Left lobe of liver (tissue), 2 donors: ENCODE measurements at regions not wholly inside any gene's neighbourhood (a gene's known extent, or its start where the extent isn't known, plus 50 kb on each side); places are given as distances from the start of the nearest gene placed in this dataset.

Experiments used
- ATAC-seq: fragments of 200-7000 bp; cut with Tn5 transposase; one replicate; pipeline ENCODE4 v1.9.1; 2020; ENCODE audit warnings: mild to moderate bottlenecking, moderate library complexity
- DNase-seq: peaks from one replicate; pipeline ENCODE4 v3.0.0-alpha.2; 2020; ENCODE audit warnings: low spot score
- donor health status: DM: no; HTN: no; CAD: no; lungs with moderate emphysema.
- donor health status: DM: no; HTN: yes; CAD: no.

DNA sequence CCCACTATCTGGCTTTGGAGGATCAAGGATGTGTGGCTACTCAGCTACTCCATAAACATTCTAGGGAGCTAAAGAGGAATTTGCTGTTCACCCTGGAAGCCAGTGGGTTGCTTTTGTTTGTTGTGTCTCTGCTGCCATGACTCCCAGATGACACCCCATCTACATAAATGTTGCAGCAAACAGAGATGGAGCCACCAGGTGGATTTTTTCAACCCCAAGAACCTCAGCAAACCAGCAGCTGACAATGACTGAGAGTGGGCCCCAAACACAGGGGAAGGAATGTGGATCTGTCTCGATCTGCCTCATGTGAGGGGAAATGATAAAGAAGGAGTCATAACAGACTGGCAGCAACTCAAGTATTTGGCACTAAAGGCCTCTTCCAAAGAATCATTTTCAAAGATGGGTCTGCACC is 132.7 kb upstream of the TNC start:
- no peak for ATAC-seq
- no peak for DNase-seq

- no peak for ATAC-seq
- no peak for DNase-seq
Measured at GRCh38 chr9:115254287-115255180, 136.6 kb upstream of the TNC start.

- ATAC-seq (no peak), DNase-seq (no peak)
Measured at GRCh38 chr9:115261656-115262081, 143.7 kb upstream of the TNC start.

DNA sequence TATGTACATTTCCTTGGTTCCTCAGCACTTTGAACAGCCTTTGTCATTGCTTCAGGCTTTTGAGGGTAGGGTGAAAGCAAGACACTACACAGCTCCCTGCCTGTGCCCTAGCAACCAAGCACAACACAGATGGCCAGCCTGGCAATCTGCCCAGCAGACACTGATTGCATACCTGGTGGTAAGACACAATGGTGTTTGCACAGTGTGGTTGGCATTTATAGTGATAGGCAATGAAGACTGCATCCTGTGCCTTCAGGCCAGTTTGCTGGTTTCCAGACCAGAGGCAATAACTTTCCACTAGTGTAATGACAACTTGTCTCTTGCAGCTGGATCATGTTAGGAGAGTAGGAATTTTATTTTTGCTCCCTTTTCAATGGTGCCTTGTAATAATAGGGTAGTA is 144.5 kb upstream of the TNC start:
- peak; percentile 36 for ATAC-seq
- DNase-seq: peak; percentile 47

- no peak for ATAC-seq
Measured at GRCh38 chr9:115262952-115263351, 145.0 kb upstream of the TNC start.

DNA sequence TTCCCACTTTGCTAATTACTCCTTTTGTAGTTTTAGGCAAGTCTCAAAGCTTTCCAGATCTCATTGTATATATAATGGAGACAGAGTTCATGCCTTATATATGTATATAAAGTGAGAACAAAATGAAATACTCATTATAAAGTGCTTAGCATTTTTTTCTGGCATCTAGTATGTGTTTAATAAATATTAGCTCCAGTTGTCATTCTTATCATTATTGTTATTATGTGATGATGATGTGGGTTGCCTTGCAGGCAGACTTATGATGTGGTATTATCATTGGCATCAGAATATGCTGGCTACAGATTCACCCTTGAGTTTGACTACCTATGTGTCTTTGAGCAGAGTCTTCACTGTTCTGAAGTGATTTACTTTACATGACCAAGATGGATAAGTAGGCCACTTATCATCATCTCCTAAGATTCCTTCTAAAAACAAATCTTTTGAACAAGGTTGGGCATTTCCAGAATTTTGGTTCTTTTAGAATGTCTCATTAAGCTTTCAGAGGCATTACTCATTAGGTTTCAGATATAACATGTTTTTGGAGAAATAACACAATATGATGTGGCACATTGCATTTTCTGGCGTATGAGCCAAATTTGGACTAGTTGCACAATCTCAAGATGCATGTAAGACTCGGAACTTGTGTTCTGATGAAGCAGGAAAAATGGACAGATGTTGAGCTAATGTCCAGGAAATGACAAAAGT is 145.6 kb upstream of the TNC start:
- ATAC-seq (no peak), DNase-seq (no peak)

More at GRCh38 chr9:115262952-115263351, 145.0 kb upstream of the TNC start:
- no peak for DNase-seq

GRCh38 chr9:115264313-115264712 is 146.4 kb upstream of the TNC start:
- ATAC-seq (no peak), DNase-seq (no peak)

DNA sequence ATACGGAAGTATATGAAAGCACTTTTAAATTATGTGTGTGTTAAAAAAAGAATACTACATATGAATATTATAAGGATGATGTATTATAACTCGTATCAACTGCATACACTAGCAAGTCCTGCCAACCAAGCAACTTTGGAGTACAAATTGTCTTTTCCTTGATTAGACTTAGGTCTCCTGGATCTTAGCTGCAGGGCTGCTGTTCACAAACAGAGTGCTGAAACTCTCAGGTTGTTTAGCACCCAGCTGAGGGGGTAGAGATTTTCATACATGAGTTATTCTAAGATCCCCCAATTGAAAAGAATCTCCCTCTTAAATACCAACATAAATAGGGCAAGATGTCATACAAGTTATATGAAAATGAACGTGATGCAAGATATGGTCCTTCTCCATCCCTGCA is 149.8 kb upstream of the TNC start:
- DNase-seq: no peak
- ATAC-seq: no peak

DNA sequence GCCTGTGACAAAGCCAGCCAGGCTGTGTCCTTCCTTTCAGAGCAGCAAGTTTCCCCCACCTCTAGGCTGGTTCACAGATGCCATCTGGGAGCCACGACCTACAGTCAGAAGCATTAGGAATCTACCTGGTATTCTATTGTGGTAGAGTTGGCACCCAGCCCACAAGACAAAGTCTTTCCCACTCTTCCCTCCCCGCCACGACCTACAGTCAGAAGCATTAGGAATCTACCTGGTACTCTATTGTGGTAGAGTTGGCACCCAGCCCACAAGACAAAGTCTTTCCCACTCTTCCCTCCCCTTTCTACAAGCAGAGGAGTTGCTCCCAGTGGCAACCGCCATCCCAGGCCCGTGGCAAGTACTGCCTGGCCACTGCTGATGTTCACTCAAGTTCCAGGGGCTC is 157.8 kb upstream of the TNC start:
- no peak for ATAC-seq
- DNase-seq: no peak

- ATAC-seq (no peak), DNase-seq (no peak)
Measured at GRCh38 chr9:115276621-115277020, 158.7 kb upstream of the TNC start.

DNA sequence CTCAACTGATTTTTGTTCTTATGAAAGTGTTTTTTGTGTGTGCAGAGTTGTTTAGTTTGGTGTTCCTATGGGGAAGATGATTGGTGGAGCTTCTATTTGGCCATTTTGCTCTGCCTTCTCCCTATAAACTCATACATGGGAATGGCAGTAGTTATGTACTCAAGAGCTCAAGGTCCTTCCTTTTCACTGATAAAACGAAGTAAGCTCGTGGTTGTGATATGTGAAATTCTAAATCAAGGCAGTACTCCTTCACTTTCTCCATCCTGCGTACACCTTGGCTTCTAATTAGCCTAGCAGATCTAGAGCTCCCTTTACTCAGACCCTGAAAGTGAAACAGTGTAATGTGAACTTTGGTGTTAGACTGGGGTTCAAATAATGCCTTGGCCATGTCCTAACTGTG is 159.3 kb upstream of the TNC start:
- ATAC-seq (no peak), DNase-seq (no peak)

GRCh38 chr9:115278326-115279035 is 160.5 kb upstream of the TNC start:
- DNase-seq: no peak
- no peak for ATAC-seq

GRCh38 chr9:115283395-115283794 is 165.4 kb upstream of the TNC start:
- ATAC-seq: no peak
- DNase-seq: no peak

DNA sequence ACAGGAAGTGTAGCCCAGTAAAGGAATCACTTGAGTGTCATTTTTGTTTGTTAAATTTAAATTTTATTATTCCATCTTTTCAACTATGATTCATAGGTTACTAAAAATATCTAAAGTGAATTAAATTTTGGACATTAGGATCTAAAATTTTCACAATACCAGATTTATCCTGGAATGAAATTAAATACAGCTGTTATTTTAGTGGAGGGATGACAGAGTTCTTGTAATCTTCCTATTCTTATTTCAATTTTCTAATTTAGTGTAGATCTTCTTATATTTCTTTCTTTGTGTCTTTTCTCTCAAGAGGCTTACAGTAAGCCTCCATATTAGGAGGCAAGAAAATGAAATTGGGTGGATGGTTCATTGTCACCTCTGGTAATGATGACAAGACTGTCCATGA is 167.9 kb upstream of the TNC start:
- DNase-seq (no peak), ATAC-seq (no peak)

DNA sequence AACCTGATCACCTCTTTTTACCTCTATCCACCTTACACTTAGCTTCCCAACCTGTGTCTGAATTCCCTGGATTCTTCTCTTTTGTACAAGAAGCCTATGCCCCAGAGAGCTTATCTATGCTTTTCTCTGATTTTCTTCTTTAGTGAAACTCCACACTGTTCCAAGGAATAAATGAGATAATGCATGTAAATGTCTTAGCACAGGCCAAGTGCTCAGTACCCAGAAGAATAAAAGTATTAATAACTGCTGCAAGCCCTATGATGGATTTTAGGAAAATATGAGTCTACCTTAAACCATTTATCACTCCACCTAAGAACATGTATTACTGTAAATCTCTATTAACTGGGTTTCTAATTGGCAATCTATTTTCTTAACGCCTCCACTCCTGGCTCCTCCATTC is 168.5 kb upstream of the TNC start:
- no peak for ATAC-seq
- DNase-seq: no peak

GRCh38 chr9:115289757-115290208 is 171.8 kb upstream of the TNC start:
- no peak for DNase-seq
- ATAC-seq: no peak

DNA sequence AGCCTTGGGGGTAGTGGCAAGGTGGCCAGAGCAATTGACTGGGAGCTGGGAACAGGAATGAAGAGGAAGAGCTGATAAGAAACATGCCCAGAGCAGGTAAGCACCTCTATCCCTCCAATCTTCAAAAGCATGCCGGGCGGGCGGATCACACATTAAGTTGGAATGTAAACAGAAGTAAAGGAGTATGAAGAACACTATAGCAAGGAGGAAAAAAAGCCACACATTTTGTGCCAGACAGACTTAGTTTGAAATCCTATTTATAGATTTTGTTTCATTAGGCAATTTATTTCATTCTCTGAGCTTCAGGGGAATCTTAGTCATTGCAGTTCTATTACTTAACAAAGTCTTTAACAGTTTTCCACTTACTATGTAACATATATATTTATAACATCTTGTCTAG is 173.9 kb upstream of the TNC start:
- DNase-seq (no peak), ATAC-seq (no peak)

DNA sequence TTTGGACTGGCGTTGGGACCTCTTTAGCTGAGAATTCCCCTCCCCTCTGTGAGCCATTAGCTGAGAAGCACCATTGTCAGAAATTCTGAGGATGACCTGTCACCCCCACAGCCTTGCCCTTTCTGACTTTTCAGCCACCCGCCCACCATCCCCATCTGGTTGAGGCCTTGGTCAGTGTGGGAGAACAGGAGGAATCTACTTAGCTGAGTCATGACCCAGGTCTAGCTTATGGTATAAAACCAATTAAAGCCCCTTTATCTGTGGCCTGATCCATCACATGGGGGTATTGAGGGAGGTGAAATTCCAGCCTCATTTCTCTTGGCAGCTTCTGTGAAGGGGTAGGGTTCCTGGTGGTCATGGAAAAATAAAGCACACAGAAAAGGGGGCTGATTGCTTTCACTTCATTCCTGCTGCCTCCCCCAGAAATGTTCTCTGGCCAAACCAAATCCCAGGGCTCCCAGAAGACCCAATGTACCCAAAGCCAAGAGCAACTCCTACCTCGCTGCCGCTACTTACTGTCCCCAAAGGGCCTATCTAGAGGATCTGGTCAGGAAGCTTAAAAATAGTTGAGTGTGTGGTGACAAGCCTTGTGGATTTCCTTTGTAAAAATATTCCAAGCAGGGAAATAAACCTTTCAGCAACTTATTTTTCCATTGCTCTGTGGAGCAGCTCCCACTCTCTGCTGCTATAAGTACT is 174.8 kb upstream of the TNC start:
- DNase-seq (no peak), ATAC-seq (no peak)

DNA sequence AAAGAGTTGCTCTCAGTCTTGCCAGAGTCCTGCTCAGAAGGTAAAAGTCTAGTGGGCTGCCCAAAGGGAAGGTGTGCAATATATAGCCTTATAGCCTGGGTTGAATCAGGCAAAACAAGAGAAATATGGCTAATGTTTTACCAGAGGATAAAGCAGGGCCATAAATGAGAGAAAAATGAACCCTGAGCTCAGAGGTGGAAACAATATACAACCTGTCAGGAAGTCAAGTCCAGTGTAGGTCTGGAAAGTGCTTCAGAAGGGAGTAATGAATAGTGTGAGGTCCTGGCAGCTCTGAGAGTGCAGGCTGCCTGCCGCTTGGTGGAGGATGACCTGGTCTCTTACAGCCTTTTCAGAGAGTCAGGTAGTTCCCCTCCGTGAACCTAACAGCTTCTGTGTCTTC is 177.8 kb upstream of the TNC start:
- ATAC-seq (no peak), DNase-seq (no peak)

DNA sequence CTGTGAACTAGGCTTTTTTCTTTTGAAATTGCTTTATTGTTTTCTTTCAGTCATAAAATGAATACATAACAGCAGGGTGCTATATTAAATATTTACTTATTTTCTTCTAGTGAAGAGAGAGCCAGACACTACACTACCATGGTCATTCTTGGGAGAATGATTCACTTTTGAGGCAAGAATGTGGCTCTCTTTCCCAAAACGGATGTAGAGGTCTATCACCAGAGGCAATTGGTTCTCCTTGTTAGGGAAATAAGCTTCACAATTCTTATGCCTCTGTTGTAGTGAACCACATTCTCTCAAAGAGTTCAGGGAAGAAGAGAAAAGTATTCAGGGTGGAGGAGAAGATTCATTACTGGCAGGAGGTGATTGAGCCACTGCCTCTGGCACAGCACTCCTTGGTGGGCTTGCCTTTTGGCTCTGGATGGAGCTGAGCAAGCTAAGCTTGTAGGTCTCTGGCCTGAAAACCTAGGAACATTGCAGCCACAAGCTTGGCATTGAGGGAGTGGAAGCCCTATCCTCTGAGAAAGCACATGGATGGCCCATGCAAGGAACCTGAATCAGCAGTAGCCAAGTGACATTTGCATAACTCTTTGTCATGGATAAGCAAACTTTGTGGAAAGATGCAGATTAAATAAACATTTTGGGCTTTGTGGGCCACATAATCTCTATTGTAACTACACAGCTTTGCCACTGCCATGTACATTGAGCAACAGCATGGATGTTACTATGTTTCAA is 179.0 kb upstream of the TNC start:
- ATAC-seq (no peak), DNase-seq (no peak)
